NCI-H460 (cell line): ENCODE measurements at regions not wholly inside any gene's neighbourhood (a gene's known extent, or its start where the extent isn't known, plus 50 kb on each side); places are given as distances from the start of the nearest gene placed in this dataset.

Experiments
- DNase-seq: peaks from one replicate; pipeline ENCODE4 v3.0.0-alpha.2; 2016; ENCODE audit warnings: low read depth; ENCODE audit errors: extremely low read depth

- no peak for DNase-seq
These were observed 168.6 kb downstream of the TRIM33 start for GRCh38 chr1:114342376-114342775.

GRCh38 chr1:114341856-114342255 lies 169.1 kb downstream of the TRIM33 start:
- DNase-seq: no peak

- no peak for DNase-seq
These were observed 169.7 kb downstream of the TRIM33 start for GRCh38 chr1:114341299-114341698.

- no peak for DNase-seq
These were observed 170.1 kb downstream of the TRIM33 start for GRCh38 chr1:114340892-114341291.

GRCh38 chr1:114339379-114339778 lies 171.6 kb downstream of the TRIM33 start:
- no peak for DNase-seq

- no peak for DNase-seq
These were observed 172.7 kb downstream of the TRIM33 start for GRCh38 chr1:114338191-114338890.

GRCh38 chr1:114337417-114337816 lies 173.6 kb downstream of the TRIM33 start:
- no peak for DNase-seq

GRCh38 chr1:114336360-114336759 lies 174.6 kb downstream of the TRIM33 start:
- DNase-seq: no peak

- DNase-seq: no peak
These were observed 175.7 kb downstream of the TRIM33 start for GRCh38 chr1:114335273-114335672.

- DNase-seq: no peak
These were observed 176.7 kb downstream of the TRIM33 start for GRCh38 chr1:114334297-114334696.

GRCh38 chr1:114333690-114334089 lies 177.3 kb downstream of the TRIM33 start:
- no peak for DNase-seq

- no peak for DNase-seq
These were observed 178.3 kb upstream of the SYT6 start for GRCh38 chr1:114331936-114332335.

GRCh38 chr1:114330451-114330983 lies 176.8 kb upstream of the SYT6 start:
- no peak for DNase-seq

GRCh38 chr1:114328361-114328904 lies 174.8 kb upstream of the SYT6 start:
- no peak for DNase-seq

GRCh38 chr1:114324662-114324965 lies 170.9 kb upstream of the SYT6 start:
- DNase-seq: no peak

- no peak for DNase-seq
These were observed 170.4 kb upstream of the SYT6 start for GRCh38 chr1:114323959-114324661.

GRCh38 chr1:114322734-114323133 lies 169.1 kb upstream of the SYT6 start:
- DNase-seq: no peak

- no peak for DNase-seq
These were observed 168.5 kb upstream of the SYT6 start for GRCh38 chr1:114322207-114322606.

- DNase-seq: no peak
These were observed 166.9 kb upstream of the SYT6 start for GRCh38 chr1:114320586-114320985.

- DNase-seq: no peak
These were observed 165.7 kb upstream of the SYT6 start for GRCh38 chr1:114319418-114319817.

GRCh38 chr1:114318961-114319360 lies 165.3 kb upstream of the SYT6 start:
- no peak for DNase-seq

- DNase-seq: no peak
These were observed 162.5 kb upstream of the SYT6 start for GRCh38 chr1:114316204-114316603.
